HepG2 (cell line): ENCODE measurements at regions not wholly inside any gene's neighbourhood (a gene's known extent, or its start where the extent isn't known, plus 50 kb on each side); places are given as distances from the start of the nearest gene placed in this dataset.

Experiments used
- ATF1 ChIP-seq: IDR thresholded peaks from 2 replicates; pipeline ENCODE4 v1.6.1; 2016; ENCODE audit warnings: mild to moderate bottlenecking, control low read depth
- CBX5 ChIP-seq: sonication (generic); formaldehyde crosslinking; IDR thresholded peaks from 2 replicates; pipeline ENCODE4 v1.4.0; 2020; ENCODE audit warnings: missing genetic modification reagents, borderline replicate concordance
- FOXP1 ChIP-seq, 2 experiments: fragments of 450-650 bp in 1 of 2; IDR thresholded peaks; 2 replicates each; pipeline ENCODE4 v1.6.1; 2017 to 2018; ENCODE audit warnings: antibody characterized with exemption in 1 of 2
- HIVEP1 ChIP-seq: sonication (generic); formaldehyde crosslinking; IDR thresholded peaks from 2 replicates; pipeline ENCODE4 v1.4.0; 2020; ENCODE audit warnings: mild to moderate bottlenecking, missing genetic modification reagents
- KAT7 ChIP-seq: IDR thresholded peaks from 2 replicates; pipeline ENCODE4 v1.6.1; 2018; ENCODE audit warnings: borderline replicate concordance, missing compliant biosample characterization
- NR2F2 ChIP-seq: IDR thresholded peaks from 2 replicates; pipeline ENCODE4 v1.6.1; 2012; ENCODE audit warnings: low read depth, inconsistent platforms, borderline replicate concordance
- PITX1 ChIP-seq: sonication (generic); formaldehyde crosslinking; IDR thresholded peaks from 2 replicates; pipeline ENCODE4 v1.5.1; 2020; ENCODE audit warnings: mild to moderate bottlenecking, missing genetic modification reagents
- RFX5 ChIP-seq: IDR thresholded peaks from 2 replicates; pipeline ENCODE4 v1.6.1; 2011; ENCODE audit warnings: low read depth, low read length, improper control_type of control experiment
- ZBTB8A ChIP-seq: sonication (generic); formaldehyde crosslinking; IDR thresholded peaks from 2 replicates; pipeline ENCODE4 v1.4.0; 2020; ENCODE audit warnings: mild to moderate bottlenecking, low read depth, missing genetic modification reagents, borderline replicate concordance
- ZKSCAN8 ChIP-seq: IDR thresholded peaks from 2 replicates; pipeline ENCODE4 v1.6.1; 2016; ENCODE audit warnings: borderline replicate concordance, missing genetic modification reagents, missing compliant biosample characterization
- ZMYM4 ChIP-seq: sonication (generic); formaldehyde crosslinking; IDR thresholded peaks from 2 replicates; pipeline ENCODE4 v1.8.1; 2023; ENCODE audit warnings: mild to moderate bottlenecking, missing genetic modification reagents
- ZNF460 ChIP-seq: sonication (generic); formaldehyde crosslinking; IDR thresholded peaks from 2 replicates; pipeline ENCODE4 v1.5.1; 2020; ENCODE audit warnings: missing genetic modification reagents, mild to moderate bottlenecking, borderline replicate concordance
- ZNF782 ChIP-seq: sonication (generic); formaldehyde crosslinking; IDR thresholded peaks from 2 replicates; pipeline ENCODE4 v1.4.0; 2020; ENCODE audit warnings: missing genetic modification reagents, mild to moderate bottlenecking, borderline replicate concordance
- ZSCAN9 ChIP-seq: IDR thresholded peaks from 2 replicates; pipeline ENCODE4 v1.6.1; 2016; ENCODE audit warnings: borderline replicate concordance
- TF ChIP-seq, protein P1 (sequence below): sonication (generic); formaldehyde crosslinking; IDR thresholded peaks from 2 replicates; pipeline ENCODE4 v1.5.0; 2020; ENCODE audit warnings: mild to moderate bottlenecking, low read depth, missing genetic modification reagents, borderline replicate concordance
- TF ChIP-seq, protein P2 (sequence below): sonication (generic); formaldehyde crosslinking; IDR thresholded peaks from 2 replicates; pipeline ENCODE4 v1.8.0; 2022; ENCODE audit warnings: mild to moderate bottlenecking, missing genetic modification reagents
- TF ChIP-seq, protein P3 (sequence below): sonication (generic); formaldehyde crosslinking; IDR thresholded peaks from 2 replicates; pipeline ENCODE4 v1.4.0; 2020; ENCODE audit warnings: missing genetic modification reagents
- TF ChIP-seq, protein P4 (sequence below): sonication (generic); formaldehyde crosslinking; conservative IDR thresholded peaks from 2 replicates; pipeline ENCODE4 v1.4.0; 2020; ENCODE audit warnings: missing genetic modification reagents
- TF ChIP-seq, protein P5 (sequence below): IDR thresholded peaks from 2 replicates; pipeline ENCODE4 v1.6.1; 2016; ENCODE audit warnings: missing genetic modification reagents, missing compliant biosample characterization
- TF ChIP-seq, protein P6 (sequence below): sonication (generic); formaldehyde crosslinking; IDR thresholded peaks from 2 replicates; pipeline ENCODE4 v1.8.1; 2023; ENCODE audit warnings: mild to moderate bottlenecking, moderate library complexity, missing genetic modification reagents

DNA sequence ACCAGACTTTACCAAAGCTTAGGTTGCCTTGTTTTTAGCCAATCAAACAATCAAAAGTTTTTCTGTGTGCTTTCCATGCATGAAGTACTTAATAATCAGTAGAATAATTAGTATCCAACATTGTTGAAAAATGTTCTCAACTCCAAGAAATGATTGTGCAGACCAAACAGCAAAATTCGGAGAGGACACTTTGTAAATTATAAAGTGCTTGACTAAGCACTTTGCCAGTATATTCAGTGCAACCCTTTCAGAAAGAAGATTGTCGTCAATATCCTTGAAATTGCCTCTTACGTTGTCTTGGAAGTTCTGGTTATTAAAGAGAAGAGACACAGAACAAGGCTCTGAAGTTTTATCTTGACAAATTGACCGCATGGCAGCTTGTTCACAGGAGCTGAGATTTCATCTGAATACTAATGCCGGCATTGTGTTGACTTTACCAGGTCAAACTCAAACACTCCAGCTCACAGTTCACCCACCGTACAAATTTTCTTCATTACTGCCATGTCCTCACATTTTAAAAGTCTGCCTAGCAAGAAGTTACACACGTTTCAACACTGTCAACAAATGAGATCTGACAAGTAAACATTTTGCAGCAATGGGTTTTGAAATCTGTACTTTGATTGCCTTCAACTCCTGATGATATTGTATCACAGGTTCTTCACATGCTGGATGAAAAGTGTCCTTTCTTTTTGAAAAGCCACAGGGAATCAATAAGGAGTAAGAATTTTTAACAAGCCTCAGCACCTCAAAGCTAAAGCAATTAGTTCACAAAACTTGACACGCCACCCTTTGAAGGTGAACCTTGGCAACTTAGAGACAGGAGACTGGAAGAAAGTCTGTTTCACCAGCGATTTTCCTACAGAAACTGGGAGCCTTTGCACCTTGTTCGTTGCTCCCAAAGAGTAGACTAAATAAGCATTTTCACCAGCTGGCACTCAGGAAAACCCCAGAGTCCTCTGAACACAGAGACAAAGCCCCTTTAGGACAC lies 150.9 kb downstream of the RFC3 start (continued):
- no peak for TF ChIP-seq ZNF460 (CRISPR knock-in tag)
- TF ChIP-seq HIVEP1 = no peak
- no peak for TF ChIP-seq ZNF782 (CRISPR knock-in tag)
- TF ChIP-seq, protein P1, sequence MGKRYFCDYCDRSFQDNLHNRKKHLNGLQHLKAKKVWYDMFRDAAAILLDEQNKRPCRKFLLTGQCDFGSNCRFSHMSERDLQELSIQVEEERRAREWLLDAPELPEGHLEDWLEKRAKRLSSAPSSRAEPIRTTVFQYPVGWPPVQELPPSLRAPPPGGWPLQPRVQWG (CRISPR knock-in tag) = no peak
- peak; percentile 92 for TF ChIP-seq RFX5
- peak; percentile 89 for TF ChIP-seq ZMYM4 (CRISPR knock-in tag)
- peak; percentile 66; the same call in 1 of the 2 replicates for TF ChIP-seq ZBTB8A (CRISPR knock-in tag)
- TF ChIP-seq, protein P2, sequence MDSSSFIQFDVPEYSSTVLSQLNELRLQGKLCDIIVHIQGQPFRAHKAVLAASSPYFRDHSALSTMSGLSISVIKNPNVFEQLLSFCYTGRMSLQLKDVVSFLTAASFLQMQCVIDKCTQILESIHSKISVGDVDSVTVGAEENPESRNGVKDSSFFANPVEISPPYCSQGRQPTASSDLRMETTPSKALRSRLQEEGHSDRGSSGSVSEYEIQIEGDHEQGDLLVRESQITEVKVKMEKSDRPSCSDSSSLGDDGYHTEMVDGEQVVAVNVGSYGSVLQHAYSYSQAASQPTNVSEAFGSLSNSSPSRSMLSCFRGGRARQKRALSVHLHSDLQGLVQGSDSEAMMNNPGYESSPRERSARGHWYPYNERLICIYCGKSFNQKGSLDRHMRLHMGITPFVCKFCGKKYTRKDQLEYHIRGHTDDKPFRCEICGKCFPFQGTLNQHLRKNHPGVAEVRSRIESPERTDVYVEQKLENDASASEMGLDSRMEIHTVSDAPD (CRISPR knock-in tag) = no peak; the same call in 1 of the 2 replicates
- TF ChIP-seq, protein P3, sequence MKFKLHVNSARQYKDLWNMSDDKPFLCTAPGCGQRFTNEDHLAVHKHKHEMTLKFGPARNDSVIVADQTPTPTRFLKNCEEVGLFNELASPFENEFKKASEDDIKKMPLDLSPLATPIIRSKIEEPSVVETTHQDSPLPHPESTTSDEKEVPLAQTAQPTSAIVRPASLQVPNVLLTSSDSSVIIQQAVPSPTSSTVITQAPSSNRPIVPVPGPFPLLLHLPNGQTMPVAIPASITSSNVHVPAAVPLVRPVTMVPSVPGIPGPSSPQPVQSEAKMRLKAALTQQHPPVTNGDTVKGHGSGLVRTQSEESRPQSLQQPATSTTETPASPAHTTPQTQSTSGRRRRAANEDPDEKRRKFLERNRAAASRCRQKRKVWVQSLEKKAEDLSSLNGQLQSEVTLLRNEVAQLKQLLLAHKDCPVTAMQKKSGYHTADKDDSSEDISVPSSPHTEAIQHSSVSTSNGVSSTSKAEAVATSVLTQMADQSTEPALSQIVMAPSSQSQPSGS = peak; percentile 67; the same call in 1 of the 2 replicates
- TF ChIP-seq, protein P4, sequence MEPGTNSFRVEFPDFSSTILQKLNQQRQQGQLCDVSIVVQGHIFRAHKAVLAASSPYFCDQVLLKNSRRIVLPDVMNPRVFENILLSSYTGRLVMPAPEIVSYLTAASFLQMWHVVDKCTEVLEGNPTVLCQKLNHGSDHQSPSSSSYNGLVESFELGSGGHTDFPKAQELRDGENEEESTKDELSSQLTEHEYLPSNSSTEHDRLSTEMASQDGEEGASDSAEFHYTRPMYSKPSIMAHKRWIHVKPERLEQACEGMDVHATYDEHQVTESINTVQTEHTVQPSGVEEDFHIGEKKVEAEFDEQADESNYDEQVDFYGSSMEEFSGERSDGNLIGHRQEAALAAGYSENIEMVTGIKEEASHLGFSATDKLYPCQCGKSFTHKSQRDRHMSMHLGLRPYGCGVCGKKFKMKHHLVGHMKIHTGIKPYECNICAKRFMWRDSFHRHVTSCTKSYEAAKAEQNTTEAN (CRISPR knock-in tag) = peak; percentile 51; the same call in 1 of the 2 replicates
- TF ChIP-seq, protein P5, sequence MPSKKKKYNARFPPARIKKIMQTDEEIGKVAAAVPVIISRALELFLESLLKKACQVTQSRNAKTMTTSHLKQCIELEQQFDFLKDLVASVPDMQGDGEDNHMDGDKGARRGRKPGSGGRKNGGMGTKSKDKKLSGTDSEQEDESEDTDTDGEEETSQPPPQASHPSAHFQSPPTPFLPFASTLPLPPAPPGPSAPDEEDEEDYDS (CRISPR knock-in tag) = no peak
- TF ChIP-seq FOXP1 (IDR thresholded peaks at IDR 0.05) = peak; percentile 99
- TF ChIP-seq FOXP1 (CRISPR knock-in tag; IDR thresholded peaks at IDR 0.05) = peak; percentile 99
- peak; percentile 67; the same call in 1 of the 2 replicates for TF ChIP-seq NR2F2
- TF ChIP-seq, protein P6, sequence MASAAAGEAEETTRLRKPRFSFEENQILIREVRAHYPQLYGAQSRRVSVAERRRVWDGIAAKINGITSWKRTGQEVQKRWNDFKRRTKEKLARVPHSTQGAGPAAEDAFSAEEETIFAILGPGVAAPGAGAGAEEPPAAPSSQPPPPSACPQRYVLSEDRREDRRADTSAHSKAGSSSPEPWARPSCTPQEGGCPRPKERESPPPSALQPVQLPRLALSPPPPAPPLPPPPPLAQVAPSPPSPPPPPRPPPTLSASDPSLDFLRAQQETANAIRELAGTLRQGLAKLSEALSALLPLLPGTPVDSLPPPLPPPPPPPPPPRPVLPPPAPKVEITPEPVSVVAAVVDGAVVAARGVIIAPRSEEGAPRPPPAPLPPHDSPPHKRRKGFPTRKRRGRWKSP (CRISPR knock-in tag) = 0 out of 2 replicates have a peak, but pooled peaks have one; percentile 69
- TF ChIP-seq ATF1 (CRISPR knock-in tag) = peak; percentile 71; the same call in 1 of the 2 replicates
- peak; percentile 84 for TF ChIP-seq PITX1 (CRISPR knock-in tag)
- no peak for TF ChIP-seq CBX5 (CRISPR knock-in tag)
- TF ChIP-seq ZKSCAN8 (CRISPR knock-in tag) = peak; percentile 63; the same call in 1 of the 2 replicates
- no peak for TF ChIP-seq KAT7 (CRISPR knock-in tag)
- TF ChIP-seq ZSCAN9 = peak; percentile 67
